ENCODE measurements at regions not wholly inside any gene's neighbourhood (a gene's known extent, or its start where the extent isn't known, plus 50 kb on each side); places are given as distances from the start of the nearest gene placed in this dataset.
"Not testable (repeated sequence)": the region's sequence is repeated elsewhere in the genome, so short reads cannot be mapped to it uniquely, and the experiment has no call there.

DNA sequence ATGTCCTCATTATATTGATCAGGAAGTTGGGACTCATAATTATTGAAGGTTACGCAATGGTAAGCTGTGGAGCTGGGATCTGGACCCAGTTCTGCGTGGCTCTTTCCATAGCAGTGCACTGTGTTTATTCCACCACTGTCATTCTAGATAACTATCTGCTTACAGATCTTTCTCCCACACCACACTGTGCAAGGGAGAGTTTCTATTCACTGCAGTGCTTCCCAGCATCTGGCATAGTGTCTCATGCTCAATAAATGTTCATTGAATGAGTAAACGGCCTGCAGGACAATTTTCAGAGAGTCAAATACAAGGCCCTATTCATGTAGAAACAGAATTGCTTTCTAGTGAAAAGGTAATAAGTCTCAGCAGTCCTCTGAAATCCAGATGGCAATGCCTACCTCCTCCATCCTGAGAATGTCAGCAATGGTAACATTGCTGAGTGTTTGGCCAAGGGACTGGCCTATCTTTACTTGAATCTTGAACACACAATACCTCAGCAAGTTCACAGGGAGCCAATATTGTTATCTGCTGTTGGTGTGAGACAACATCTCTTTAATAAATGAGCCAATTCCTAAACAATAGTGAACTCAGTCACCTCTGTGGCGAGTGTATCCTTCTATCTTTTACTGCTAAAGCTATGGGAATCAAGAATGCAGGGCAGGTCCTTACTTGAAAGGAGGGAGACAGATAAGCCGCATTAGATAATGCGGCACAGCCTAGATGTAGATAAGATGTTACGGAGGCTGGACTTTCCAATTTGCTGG lies 332.4 kb upstream of the PRICKLE1 start:
- no peak for DNase-seq (ENCODE audit: low read depth, low spot score)

DNA sequence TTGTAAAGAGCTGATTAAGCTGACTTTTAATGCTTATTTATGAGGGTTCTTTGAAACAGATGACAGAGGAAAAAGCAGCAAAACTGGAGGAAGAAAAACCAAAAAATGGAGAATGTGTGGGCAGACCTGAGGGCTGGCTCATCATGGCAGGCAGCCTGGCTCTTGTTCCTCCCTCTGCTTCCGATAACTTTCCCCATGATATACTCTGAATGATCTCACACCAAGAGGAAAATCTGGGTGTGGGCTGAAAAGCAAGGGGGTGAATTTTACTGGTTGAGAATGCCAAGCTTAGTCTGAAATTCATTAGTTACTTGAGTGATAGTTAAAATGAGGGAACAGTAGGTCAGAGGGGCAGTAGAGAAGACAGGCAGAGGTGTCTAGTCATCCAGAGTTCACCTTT lies 330.1 kb upstream of the PRICKLE1 start:
- DNase-seq (ENCODE audit: low read depth, low spot score), result no peak

GRCh38 chr12:42918443-42918842 lies 328.9 kb upstream of the PRICKLE1 start:
- DNase-seq (ENCODE audit: low read depth, low spot score), result no peak

GRCh38 chr12:42916143-42916542 lies 326.6 kb upstream of the PRICKLE1 start:
- no peak for DNase-seq (ENCODE audit: low read depth, low spot score)

GRCh38 chr12:42915426-42915825 lies 325.9 kb upstream of the PRICKLE1 start:
- no peak for DNase-seq (ENCODE audit: low read depth, low spot score)

DNA sequence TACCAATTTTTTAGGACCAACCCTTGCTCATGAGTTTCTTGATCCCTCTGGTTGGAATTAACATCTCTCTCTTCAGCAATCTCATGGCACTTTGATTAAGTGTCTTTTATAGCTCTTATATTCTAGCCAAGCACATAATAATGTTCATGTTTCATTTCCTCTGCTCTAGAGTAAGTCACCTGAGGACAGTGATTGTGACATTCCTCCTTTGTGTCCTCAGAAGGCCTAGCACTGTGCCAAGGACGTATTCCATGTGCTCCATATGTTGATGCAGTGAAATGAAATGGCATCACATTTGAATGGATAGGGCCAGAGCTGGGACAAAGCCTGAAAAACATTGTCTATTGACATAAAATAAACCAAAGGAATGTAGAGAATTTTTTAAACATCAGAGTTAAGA lies 322.8 kb upstream of the PRICKLE1 start:
- no peak for DNase-seq (ENCODE audit: low read depth, low spot score)

- DNase-seq (ENCODE audit: low read depth, low spot score), result no peak
These were observed 321.1 kb upstream of the PRICKLE1 start for GRCh38 chr12:42910656-42911055.

DNA sequence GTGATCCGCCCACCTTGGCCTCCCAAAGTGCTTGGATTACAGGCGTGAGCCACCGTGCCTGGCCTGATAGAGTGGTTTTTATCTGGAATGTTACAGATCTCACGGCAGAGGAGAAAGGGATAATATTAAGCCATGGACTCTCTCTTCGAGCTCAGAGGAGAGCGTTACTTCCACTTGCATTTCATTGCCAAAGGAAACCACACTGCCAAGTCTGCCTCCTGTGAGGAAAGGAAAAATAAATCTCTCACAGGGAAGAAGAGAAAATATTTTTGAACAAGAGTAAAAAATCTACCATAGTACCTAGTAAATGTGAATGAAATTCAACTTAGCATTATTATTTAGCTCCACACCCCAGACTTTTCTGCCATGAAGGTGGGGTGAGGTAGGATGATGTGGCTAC lies 319.2 kb upstream of the PRICKLE1 start:
- DNase-seq (ENCODE audit: low read depth, low spot score), result no peak

DNA sequence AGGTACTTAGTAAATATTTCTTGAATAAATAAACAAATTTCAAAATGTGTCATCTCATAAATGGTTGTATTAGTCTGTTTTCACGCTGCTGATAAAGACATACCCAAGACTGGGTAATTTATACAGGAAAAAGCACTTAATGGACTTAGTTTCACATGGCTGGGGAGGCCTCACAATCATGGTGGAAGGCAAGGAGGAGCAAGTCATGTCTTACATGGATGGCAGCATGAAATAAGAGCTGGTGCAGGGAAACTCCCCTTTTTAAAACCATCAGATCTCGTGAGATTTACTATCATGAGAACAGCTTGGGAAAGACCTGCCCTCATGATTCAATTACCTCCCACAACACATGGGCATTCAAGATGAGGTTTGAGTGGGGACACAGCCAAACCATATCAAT lies 317.3 kb upstream of the PRICKLE1 start:
- not testable (repeated sequence) for DNase-seq (ENCODE audit: low read depth, low spot score)

GRCh38 chr12:42905419-42905705 lies 315.8 kb upstream of the PRICKLE1 start:
- no peak for DNase-seq (ENCODE audit: low read depth, low spot score)

- no peak for DNase-seq (ENCODE audit: low read depth, low spot score)
These were observed 315.3 kb upstream of the PRICKLE1 start for GRCh38 chr12:42904683-42905418.

DNA sequence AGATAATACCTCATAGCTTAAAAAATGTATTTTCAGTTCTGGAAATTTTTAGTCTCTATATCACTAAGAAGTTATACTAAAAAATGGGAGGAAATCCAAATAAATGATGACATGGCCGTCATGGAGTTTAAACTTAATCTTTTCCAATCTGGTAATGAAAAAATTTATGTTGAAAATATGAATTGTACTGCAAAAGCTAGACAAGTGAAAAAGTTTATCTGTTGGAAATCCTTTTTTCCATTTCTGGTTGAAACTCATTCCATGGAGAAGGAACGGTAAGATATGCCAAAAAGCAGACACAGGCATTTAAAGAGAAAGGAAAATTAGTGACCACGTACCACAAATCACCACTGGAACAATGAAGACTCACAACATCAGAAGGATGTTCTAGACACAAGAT lies 314.2 kb upstream of the PRICKLE1 start:
- DNase-seq (ENCODE audit: low read depth, low spot score), result no peak

DNA sequence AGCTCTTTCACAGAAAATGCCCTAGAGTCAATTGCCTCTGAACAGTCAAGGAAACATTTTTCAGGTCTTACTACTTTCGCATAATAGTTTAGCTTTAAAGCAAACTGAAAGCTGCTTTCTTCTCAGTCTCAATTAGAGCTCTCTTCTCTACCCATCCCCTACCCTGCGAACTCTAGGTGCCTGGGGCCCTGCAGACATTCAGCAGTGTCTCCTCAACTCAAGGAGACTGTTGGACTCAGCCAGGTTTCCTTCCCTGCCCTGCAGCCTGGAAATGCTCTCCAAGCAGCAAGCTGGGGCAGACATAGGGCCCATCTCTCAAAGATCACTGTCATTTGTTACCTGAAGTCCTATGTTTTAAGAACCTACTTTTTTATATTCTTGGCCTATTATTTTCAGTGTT lies 312.5 kb upstream of the PRICKLE1 start:
- no peak for DNase-seq (ENCODE audit: low read depth, low spot score)

GRCh38 chr12:42893803-42894202 lies 304.3 kb upstream of the PRICKLE1 start:
- DNase-seq (ENCODE audit: low read depth, low spot score), result no peak

DNA sequence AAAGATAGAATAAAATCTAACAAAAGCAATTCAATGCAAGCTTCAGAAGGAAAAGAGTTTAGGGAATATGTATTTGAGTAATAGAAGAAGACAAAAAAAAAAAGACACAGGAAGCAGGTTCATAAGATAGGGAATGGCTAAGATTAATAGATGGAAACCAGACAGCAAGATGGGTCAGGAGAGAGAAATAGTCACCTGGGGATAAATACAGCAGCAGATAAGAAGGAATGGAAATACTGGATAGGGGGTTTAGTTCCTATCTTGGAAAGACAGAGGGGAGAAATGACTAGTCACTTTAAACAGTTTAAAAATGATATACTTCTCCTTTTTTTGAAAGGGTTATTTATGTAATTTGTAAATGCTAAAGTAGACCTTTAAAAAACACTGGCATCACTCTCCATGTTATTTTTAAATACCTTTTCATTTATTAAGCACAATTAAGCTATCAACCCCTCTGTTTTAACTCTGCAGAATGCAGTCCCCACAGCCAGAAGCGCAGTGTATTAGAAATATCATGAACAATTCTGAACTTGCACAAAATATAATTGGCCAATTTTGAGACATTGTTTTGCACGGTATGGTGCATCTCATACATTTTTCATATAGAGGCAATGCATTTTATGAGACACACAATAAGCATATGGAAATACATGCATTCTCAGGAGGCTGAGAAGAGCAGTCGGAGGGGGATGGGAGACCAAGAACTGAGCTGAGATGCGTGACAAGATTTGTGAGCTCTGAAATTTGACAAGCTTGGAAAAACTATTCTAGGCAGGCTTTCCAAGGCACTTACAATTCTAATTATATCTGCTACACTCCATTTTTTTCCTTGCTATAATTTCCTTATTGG lies 303.4 kb upstream of the PRICKLE1 start:
- no peak for DNase-seq (ENCODE audit: low read depth, low spot score)

GRCh38 chr12:42887657-42888056 lies 298.1 kb upstream of the PRICKLE1 start:
- no peak for DNase-seq (ENCODE audit: low read depth, low spot score)

DNA sequence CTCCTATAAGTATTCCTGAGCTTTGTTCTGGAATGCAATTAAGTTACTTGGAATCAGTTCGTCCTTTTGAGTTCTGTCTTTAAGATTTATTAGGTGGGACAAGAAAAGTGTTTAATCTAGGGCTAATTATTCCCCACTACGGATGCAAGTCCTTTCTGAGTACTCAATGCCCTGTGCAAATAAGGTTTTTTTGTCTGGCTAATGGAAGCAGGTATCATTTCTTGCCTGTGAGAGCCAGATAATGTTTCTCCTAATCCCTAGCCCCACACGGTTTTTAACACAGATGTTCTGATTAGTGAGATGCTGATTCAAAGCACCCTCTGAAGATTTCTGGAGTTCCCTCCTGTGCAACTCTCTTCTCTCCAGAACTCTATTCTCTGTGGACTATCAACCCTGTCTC lies 296.6 kb upstream of the PRICKLE1 start:
- DNase-seq (ENCODE audit: low read depth, low spot score), result no peak

DNA sequence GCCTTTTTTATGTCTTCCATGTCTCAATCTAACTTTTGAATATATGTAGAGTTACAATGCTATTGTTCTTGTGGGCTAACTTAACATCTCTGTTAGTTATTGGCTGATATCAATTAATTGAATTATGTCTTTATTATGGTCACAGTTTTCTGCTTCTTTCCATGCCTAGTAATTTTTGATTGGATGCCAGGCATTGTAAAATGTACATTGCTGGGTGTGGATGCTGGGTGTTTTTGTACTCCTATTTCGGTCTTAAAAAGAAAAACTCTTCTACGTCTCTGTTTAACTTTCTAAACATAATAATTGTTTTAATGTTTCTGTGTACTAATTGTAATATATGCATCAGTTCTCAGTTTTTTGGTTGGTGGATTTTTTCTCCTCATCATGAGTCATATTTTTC lies 296.1 kb upstream of the PRICKLE1 start:
- DNase-seq (ENCODE audit: low read depth, low spot score), result no peak

DNA sequence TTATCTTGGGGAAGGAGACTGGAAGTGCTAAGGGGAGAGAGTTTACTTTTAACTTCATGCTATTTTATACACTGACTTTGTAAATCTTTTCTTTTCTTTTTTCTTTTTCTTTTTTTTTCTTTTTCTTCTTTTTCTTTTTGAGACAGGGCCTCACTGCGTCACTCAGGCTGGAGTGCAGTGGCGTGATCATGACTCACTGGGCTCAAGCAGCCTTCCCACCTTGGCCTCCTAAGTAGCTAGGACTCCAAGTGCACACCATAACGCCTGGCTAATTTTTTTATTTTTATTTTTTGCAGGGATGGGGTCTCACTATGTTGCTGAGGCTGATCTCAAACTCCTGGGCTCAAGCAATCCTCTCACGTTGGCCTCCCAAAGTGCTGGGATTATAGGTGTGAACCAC lies 294.6 kb upstream of the PRICKLE1 start:
- DNase-seq (ENCODE audit: low read depth, low spot score), result no peak

DNA sequence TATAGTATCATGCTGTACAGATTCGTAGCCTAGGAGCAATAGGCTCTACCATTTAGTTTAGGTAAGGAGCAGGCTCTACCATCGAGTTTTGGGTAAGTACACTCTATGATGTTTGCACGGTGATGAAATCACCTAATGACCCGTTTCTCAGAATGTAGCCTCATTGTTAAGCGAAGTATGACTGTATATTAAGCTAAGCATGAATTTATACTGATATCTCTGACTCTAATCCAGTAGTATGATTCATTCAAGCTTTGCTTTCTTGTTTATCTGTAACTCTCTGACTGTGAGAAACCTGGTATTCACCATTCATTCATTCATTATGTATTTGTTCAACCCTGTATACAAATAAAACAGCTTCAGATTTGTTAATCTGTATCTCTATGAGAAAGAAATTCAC lies 283.9 kb upstream of the PRICKLE1 start:
- no peak for DNase-seq (ENCODE audit: low read depth, low spot score)

DNA sequence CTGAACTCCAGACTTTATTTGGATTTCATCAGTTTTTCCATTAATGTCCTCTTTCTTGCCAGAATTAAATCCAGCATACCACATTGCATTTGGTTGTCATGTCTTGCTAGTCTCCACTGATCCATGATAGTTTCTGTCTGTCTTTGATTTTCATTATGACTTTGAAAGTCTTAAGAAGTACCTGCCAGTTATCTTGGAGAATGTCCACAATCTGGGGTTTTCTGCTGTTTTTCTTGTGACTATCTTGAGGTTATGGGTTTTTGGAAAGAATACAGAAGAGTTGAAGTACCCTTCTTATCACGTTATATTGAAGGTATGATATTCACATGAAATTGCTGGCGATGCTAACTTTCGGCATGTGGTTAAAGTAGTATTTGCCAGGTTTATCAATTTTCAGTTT lies 282.3 kb upstream of the PRICKLE1 start:
- no peak for DNase-seq (ENCODE audit: low read depth, low spot score)

DNA sequence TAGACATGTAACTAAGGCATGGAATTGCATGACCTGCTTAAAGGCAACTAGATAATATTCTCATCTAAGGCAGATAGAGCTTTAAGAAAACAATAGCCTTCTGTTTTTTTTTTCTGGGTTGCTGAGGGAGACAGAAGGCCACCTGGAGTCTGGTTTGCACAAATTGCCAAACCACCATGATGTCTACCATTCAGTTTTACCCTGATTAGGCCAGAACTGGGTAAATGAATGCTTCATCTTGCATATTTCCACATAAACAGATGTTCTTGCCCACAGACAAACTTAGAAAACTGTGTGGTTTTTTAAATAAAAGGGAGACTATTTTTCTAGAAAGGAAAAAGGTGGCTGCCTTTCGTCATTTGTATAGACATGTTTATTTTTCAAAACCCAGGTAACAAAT lies 278.7 kb upstream of the PRICKLE1 start:
- DNase-seq (ENCODE audit: low read depth, low spot score), result no peak

DNA sequence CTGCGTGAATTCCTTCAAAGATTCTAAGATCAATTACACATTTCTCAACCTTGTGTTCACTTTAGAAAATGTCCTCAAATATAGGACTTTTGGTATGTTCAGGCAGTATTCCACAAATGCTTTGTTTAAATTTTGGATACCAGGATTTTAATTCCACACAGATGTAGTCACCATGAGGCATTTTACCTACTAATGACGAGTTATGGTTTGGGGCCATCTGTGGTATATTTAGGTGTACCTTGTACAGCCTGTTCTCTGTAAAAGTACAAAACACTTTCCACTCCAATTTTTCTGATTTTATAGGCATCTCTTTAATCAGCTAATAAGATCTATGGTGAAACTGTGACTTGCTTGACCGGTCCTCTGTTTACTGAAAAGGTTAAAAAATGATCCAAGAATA lies 275.7 kb upstream of the PRICKLE1 start:
- DNase-seq (ENCODE audit: low read depth, low spot score), result no peak
